NCI-H2081 (cell line): ENCODE measurements at regions not wholly inside any gene's neighbourhood (a gene's known extent, or its start where the extent isn't known, plus 50 kb on each side); places are given as distances from the start of the nearest gene placed in this dataset.

Source experiments
- DNase-seq, 2 experiments: peaks; one replicate each; lab custom pipeline; 2025; lab: John Stamatoyannopoulos, UW

GRCh38 chr15:38696109-38696727, 131.6 kb upstream of the RASGRP1 start:
- DNase-seq: no peak

- DNase-seq: no peak
These were observed 132.3 kb upstream of the RASGRP1 start for GRCh38 chr15:38696790-38697495.

- DNase-seq: no peak
These were observed 133.6 kb upstream of the RASGRP1 start for GRCh38 chr15:38698254-38698653.

GRCh38 chr15:38699633-38700230, 135.1 kb upstream of the RASGRP1 start:
- peak; percentile 66 to 67 for DNase-seq

- no peak for DNase-seq
These were observed 136.5 kb upstream of the RASGRP1 start for GRCh38 chr15:38701149-38701548.

- peak; percentile 50 to 78 for DNase-seq
These were observed 137.7 kb upstream of the RASGRP1 start for GRCh38 chr15:38702178-38702912.

- no peak for DNase-seq
These were observed 141.0 kb upstream of the RASGRP1 start for GRCh38 chr15:38705436-38706219.

GRCh38 chr15:38706956-38707355, 142.3 kb upstream of the RASGRP1 start:
- DNase-seq: no peak

GRCh38 chr15:38707802-38708671, 143.4 kb upstream of the RASGRP1 start:
- peak; percentile 13 to 47 for DNase-seq

GRCh38 chr15:38708672-38709180, 144.1 kb upstream of the RASGRP1 start:
- no peak for DNase-seq

GRCh38 chr15:38709196-38709595, 144.6 kb upstream of the RASGRP1 start:
- no peak for DNase-seq

- no peak for DNase-seq
These were observed 149.9 kb upstream of the RASGRP1 start for GRCh38 chr15:38714309-38715072.

- no peak for DNase-seq
These were observed 156.4 kb upstream of the RASGRP1 start for GRCh38 chr15:38720893-38721567.

- no peak for DNase-seq
These were observed 156.9 kb upstream of the RASGRP1 start for GRCh38 chr15:38721568-38721945.

GRCh38 chr15:38722236-38722635, 157.6 kb upstream of the RASGRP1 start:
- DNase-seq: no peak

- DNase-seq: no peak
These were observed 160.2 kb upstream of the RASGRP1 start for GRCh38 chr15:38724827-38725226.

GRCh38 chr15:38726187-38726586, 161.6 kb upstream of the RASGRP1 start:
- DNase-seq: no peak

- DNase-seq: no peak
These were observed 168.7 kb upstream of the RASGRP1 start for GRCh38 chr15:38733331-38733730.

GRCh38 chr15:38740206-38740605, 175.6 kb upstream of the RASGRP1 start:
- no peak for DNase-seq
